KMS-11 (cell line): ENCODE measurements at regions not wholly inside any gene's neighbourhood (a gene's known extent, or its start where the extent isn't known, plus 50 kb on each side); places are given as distances from the start of the nearest gene placed in this dataset.

Source experiments
- H2AFZ ChIP-seq: fragments of 200-600 bp; sonication (generic); 2 replicates; pipeline ENCODE4 v1.6.1; 2016; ENCODE audit warnings: antibody characterized with exemption, mixed run types, low read depth
- H3K27ac ChIP-seq: fragments of 200-600 bp; sonication (generic); 2 replicates; pipeline ENCODE4 v1.6.1; 2016; ENCODE audit warnings: mild to moderate bottlenecking, mixed run types
- H3K27me3 ChIP-seq: fragments of 200-600 bp; sonication (generic); 2 replicates; pipeline ENCODE4 v1.6.1; 2017; ENCODE audit warnings: mild to moderate bottlenecking, low read depth, mixed run types, moderate library complexity; ENCODE audit not compliant: insufficient read depth
- H3K36me3 ChIP-seq: fragments of 200-600 bp; sonication (generic); 2 replicates; pipeline ENCODE4 v1.6.1; 2017; ENCODE audit warnings: mild to moderate bottlenecking, mixed run types; ENCODE audit not compliant: insufficient read depth
- H3K4me1 ChIP-seq: fragments of 200-600 bp; sonication (generic); 2 replicates; pipeline ENCODE4 v1.6.1; 2016; ENCODE audit warnings: mild to moderate bottlenecking, low read depth, mixed run types; ENCODE audit not compliant: poor library complexity, severe bottlenecking
- H3K4me2 ChIP-seq: fragments of 200-600 bp; sonication (generic); 2 replicates; pipeline ENCODE4 v1.7.0; 2016; ENCODE audit warnings: mild to moderate bottlenecking, mixed run types
- H3K4me3 ChIP-seq: fragments of 200-600 bp; sonication (generic); IDR thresholded peaks from 2 replicates; pipeline ENCODE4 v1.6.1; 2017; ENCODE audit warnings: low read depth, low read length, mixed read lengths; ENCODE audit not compliant: insufficient read depth
- H3K79me2 ChIP-seq: fragments of 200-600 bp; sonication (generic); 2 replicates; pipeline ENCODE4 v1.6.1; 2016; ENCODE audit warnings: low read depth, mixed run types; ENCODE audit not compliant: insufficient read depth
- H3K9ac ChIP-seq: fragments of 200-600 bp; sonication (generic); 2 replicates; pipeline ENCODE4 v1.6.1; 2016; ENCODE audit warnings: mild to moderate bottlenecking, mixed run types
- H4K20me1 ChIP-seq: fragments of 200-600 bp; sonication (generic); 2 replicates; pipeline ENCODE4 v1.6.1; 2016; ENCODE audit warnings: mild to moderate bottlenecking, mixed run types; ENCODE audit not compliant: insufficient read depth
- CTCF ChIP-seq: fragments of 200-600 bp; sonication (generic); conservative IDR thresholded peaks from 2 replicates; pipeline ENCODE4 v1.6.1; 2017; ENCODE audit warnings: low read depth, mild to moderate bottlenecking, antibody characterized with exemption, low read length, moderate library complexity, mixed read lengths

DNA sequence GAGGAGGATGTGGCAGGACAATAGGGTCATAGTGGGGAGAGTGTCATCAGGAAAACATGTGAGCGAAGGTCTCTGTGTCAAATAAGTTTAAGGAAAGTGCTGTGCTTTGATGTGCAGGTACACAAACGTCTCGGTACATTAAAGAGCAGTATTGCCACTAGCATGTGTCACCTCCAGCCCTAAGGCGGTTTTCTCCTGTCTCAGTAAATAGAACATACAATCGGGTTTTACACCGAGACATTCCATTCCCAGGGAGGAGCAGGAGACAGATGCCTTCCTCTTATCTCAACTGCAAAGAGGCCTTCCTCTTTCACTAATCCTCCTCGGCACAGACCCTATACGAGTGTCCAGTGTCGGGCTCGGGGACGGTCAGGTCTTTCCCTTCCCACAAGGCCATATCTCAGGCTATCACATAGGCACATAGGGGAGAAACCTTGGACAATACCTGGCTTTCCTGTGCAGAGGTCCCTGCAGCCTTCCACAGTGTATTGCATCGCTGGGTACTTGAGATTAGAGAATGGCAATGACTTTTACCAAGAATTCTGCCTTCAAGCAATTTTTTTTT, 684.5 kb downstream of the PDHA2 start:
- no peak overlapping the region for H3K9ac ChIP-seq
- TF ChIP-seq CTCF, result no peak
- H3K4me1 ChIP-seq, result no peaks in the 10 kb centered on the region
- H3K4me3 ChIP-seq, result no peak overlapping the region
- no peak overlapping the region for H3K4me2 ChIP-seq
- no peak overlapping the region for H3K27ac ChIP-seq
- no peaks in the 10 kb centered on the region for H4K20me1 ChIP-seq
- H3K36me3 ChIP-seq, result no peaks in the 10 kb centered on the region
- no peak overlapping the region for H2AFZ ChIP-seq
- no peaks in the 10 kb centered on the region for H3K27me3 ChIP-seq
- no peaks in the 10 kb centered on the region for H3K79me2 ChIP-seq

DNA sequence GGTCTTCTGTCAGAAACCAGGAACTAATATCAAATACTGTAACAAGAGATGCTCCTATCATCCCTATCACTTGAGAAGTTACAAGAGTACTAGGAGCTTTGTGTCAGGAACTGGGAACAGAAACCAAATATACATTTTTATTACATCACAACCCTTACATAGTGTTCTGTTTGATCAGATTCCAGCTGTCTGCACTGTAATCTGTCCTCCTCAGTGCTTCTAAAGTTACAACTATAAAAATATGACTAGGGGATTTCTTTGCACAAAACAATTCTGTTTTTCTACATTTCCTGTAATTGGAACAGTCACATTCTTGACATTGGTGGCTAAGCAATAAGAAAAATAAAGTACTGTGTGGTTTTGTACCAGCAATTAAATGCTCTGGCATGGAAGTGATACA, 686.0 kb downstream of the PDHA2 start:
- no peaks in the 10 kb centered on the region for H3K4me1 ChIP-seq
- no peak overlapping the region for H3K4me2 ChIP-seq
- H4K20me1 ChIP-seq, result no peaks in the 10 kb centered on the region
- no peak overlapping the region for H3K9ac ChIP-seq
- H2AFZ ChIP-seq, result no peak overlapping the region
- H3K27me3 ChIP-seq, result no peaks in the 10 kb centered on the region
- TF ChIP-seq CTCF, result no peak
- no peak overlapping the region for H3K27ac ChIP-seq
- no peak overlapping the region for H3K4me3 ChIP-seq
- no peaks in the 10 kb centered on the region for H3K36me3 ChIP-seq
- H3K79me2 ChIP-seq, result no peaks in the 10 kb centered on the region

- no peak overlapping the region for H3K9ac ChIP-seq
- H3K36me3 ChIP-seq, result no peaks in the 10 kb centered on the region
- no peaks in the 10 kb centered on the region for H3K79me2 ChIP-seq
- no peaks in the 10 kb centered on the region for H3K4me1 ChIP-seq
- H3K4me3 ChIP-seq, result no peak overlapping the region
- no peak overlapping the region for H3K27ac ChIP-seq
- no peak for TF ChIP-seq CTCF
- H3K4me2 ChIP-seq, result no peak overlapping the region
- no peaks in the 10 kb centered on the region for H4K20me1 ChIP-seq
- H3K27me3 ChIP-seq, result no peaks in the 10 kb centered on the region
- H2AFZ ChIP-seq, result no peak overlapping the region
Measured at GRCh38 chr4:96526625-96527024, 686.7 kb downstream of the PDHA2 start.

GRCh38 chr4:96531836-96532235, 691.9 kb downstream of the PDHA2 start:
- Histone ChIP-seq H3K27ac (no peak overlapping the region), H3K79me2 (no peaks in the 10 kb centered on the region), H3K4me3 (no peak overlapping the region), H3K36me3 (no peaks in the 10 kb centered on the region), H3K4me1 (no peaks in the 10 kb centered on the region), H3K4me2 (no peak overlapping the region), H2AFZ (no peak overlapping the region), H3K27me3 (no peaks in the 10 kb centered on the region), H3K9ac (no peak overlapping the region), H4K20me1 (no peaks in the 10 kb centered on the region)
- TF ChIP-seq CTCF, result no peak
